Effector memory CD8-positive, alpha-beta T cell (primary cell): ENCODE measurements at regions not wholly inside any gene's neighbourhood (a gene's known extent, or its start where the extent isn't known, plus 50 kb on each side); places are given as distances from the start of the nearest gene placed in this dataset.

Source experiments
- ATAC-seq: fragments of 150-1000 bp; cut with Tn5 transposase; replicated peaks from 2 replicates; pipeline ENCODE4 v1.10.0; 2021; ENCODE audit warnings: mild to moderate bottlenecking, moderate library complexity
- DNase-seq, 3 experiments: peaks; one replicate each; pipeline ENCODE4 v3.0.0; 2021
- H3K27ac Mint-ChIP-seq, 2 donors: one replicate each; pipeline ENCODE4 v1.8.0; 2022; ENCODE audit warnings: mild to moderate bottlenecking in 2 of 2, mixed read lengths in 2 of 2, moderate library complexity in 2 of 2
- H3K27me3 Mint-ChIP-seq, 2 donors: one replicate each; pipeline ENCODE4 v1.8.0; 2022; ENCODE audit warnings: mixed read lengths in 2 of 2
- H3K36me3 Mint-ChIP-seq: one replicate; pipeline ENCODE4 v1.8.0; 2022; ENCODE audit warnings: mild to moderate bottlenecking, moderate library complexity, mixed read lengths; ENCODE audit not compliant: insufficient read depth
- H3K4me1 Mint-ChIP-seq, 2 donors: one replicate each; pipeline ENCODE4 v1.8.0; 2022; ENCODE audit warnings: low read depth in 2 of 2, mixed read lengths in 2 of 2
- H3K4me3 Mint-ChIP-seq, 2 donors: one replicate each; pipeline ENCODE4 v1.8.0; 2022; ENCODE audit warnings: mild to moderate bottlenecking in 2 of 2, mixed read lengths in 2 of 2, moderate library complexity in 2 of 2
- H3K9me3 Mint-ChIP-seq, 2 donors: one replicate each; pipeline ENCODE4 v1.8.0; 2022; ENCODE audit warnings: mixed read lengths in 2 of 2

DNA sequence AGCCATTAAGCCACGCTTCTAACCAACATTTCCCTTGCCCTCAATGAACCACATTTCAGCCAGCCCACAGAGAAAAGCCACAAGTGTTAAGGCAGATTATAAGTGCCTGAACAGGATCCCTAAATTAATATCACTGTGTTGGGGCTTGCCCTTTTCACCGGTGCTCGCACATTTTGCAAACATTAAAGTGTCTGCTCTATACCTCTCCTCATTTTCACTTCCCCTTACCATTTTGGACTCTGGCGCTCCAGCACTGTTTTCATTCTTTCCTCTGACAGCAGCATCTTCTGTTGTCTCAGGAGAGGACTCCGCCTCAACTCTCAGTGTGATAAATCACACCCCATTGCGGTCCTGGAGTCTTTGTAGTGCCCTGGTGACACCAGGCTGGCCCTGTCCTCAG, 274.2 kb downstream of the BAMBI start:
- peaks cover 8 to 18% of the 10 kb centered on the region in 2 donors for H3K27me3 Mint-ChIP-seq
- no peak overlapping the region for H3K27ac Mint-ChIP-seq
- H3K4me3 Mint-ChIP-seq: no peak overlapping the region
- no peaks in the 10 kb centered on the region for H3K4me1 Mint-ChIP-seq
- peaks cover 0 to 2% of the 10 kb centered on the region in 2 donors for H3K9me3 Mint-ChIP-seq
- ATAC-seq (no peak), DNase-seq (no peak)
- no peaks in the 10 kb centered on the region for H3K36me3 Mint-ChIP-seq

DNA sequence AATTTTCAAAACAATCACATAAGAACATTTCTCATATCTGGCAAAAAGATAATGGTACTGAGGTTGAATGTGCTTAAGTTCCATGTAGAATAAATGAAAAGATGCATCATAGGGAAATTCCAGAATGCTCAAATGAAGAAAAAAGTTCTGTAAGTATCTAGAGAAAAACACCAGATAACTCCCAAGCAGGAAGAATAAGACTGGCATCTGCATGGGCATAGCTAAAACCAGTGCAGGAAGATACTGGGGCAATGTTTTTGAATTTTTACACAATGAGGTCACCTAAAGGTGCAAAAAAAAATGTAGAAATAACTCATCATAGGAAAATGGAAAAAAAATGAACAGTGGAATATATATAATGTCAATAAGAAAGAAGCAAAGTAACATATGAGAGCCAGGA, 275.2 kb downstream of the BAMBI start:
- H3K27me3 Mint-ChIP-seq: peaks cover 0 to 18% of the 10 kb centered on the region in 2 donors
- peaks cover 0 to 2% of the 10 kb centered on the region in 2 donors for H3K9me3 Mint-ChIP-seq
- no peaks in the 10 kb centered on the region for H3K4me1 Mint-ChIP-seq
- no peak overlapping the region for H3K4me3 Mint-ChIP-seq
- no peak for ATAC-seq
- DNase-seq: no peak
- no peaks in the 10 kb centered on the region for H3K36me3 Mint-ChIP-seq
- no peak overlapping the region for H3K27ac Mint-ChIP-seq

DNA sequence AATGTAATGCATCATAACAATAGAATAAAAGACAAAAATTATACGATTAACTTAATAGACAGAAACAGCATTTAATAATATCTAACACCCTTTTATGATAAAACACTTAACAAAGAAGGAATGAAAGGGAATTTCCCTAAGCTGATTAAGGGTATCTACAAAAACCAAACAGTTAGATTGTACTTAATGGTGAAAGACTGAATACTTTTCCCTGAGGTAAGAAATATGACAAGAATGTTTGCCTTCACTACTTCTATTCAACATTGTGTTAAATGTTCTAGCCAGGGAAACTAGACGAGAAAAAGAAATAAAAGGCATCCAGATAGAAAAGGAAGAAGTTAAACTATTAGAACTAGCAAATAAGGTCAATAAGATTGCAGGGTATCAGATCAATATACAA, 276.9 kb downstream of the BAMBI start:
- H3K4me3 Mint-ChIP-seq: no peak overlapping the region
- DNase-seq (no peak), ATAC-seq (no peak)
- peaks cover 0 to 2% of the 10 kb centered on the region in 2 donors for H3K9me3 Mint-ChIP-seq
- H3K27ac Mint-ChIP-seq: no peak overlapping the region
- no peaks in the 10 kb centered on the region for H3K36me3 Mint-ChIP-seq
- H3K4me1 Mint-ChIP-seq: no peaks in the 10 kb centered on the region
- peaks cover 0 to 18% of the 10 kb centered on the region in 2 donors for H3K27me3 Mint-ChIP-seq

GRCh38 chr10:28958468-28958867, 281.1 kb downstream of the BAMBI start:
- no peaks in the 10 kb centered on the region for H3K4me1 Mint-ChIP-seq

GRCh38 chr10:28959850-28960501, 282.7 kb downstream of the BAMBI start:
- no peaks in the 10 kb centered on the region for H3K4me1 Mint-ChIP-seq
- H3K27ac Mint-ChIP-seq: no peak overlapping the region
- DNase-seq: no peak

More at GRCh38 chr10:28958468-28958867, 281.1 kb downstream of the BAMBI start:
- DNase-seq: no peak
- peaks cover 0 to 12% of the 10 kb centered on the region in 2 donors for H3K27me3 Mint-ChIP-seq
- ATAC-seq: no peak
- no peak overlapping the region for H3K27ac Mint-ChIP-seq
- H3K9me3 Mint-ChIP-seq: peaks cover 0 to 1% of the 10 kb centered on the region in 2 donors
- no peak overlapping the region for H3K4me3 Mint-ChIP-seq
- no peaks in the 10 kb centered on the region for H3K36me3 Mint-ChIP-seq

DNA sequence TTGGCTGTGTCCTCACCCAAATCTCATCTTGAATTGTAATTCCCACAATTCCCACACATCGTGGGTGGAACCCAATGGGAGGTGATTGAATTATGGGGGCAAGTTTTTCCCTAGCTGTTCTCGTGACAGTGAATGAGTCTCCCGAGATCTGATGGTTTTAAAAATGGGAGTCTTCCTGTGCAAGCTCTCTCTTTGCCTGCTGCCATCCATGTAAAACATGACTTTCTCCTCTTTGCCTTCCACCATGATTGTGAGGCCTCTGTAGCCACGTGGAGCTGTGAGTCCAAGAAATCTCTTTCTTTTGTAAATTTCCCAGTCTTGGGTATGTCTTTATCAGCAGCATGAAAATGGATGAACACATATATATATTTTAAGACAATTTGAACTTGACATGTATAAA, 285.4 kb downstream of the BAMBI start:
- DNase-seq: no peak
- Mint-ChIP-seq H3K4me1 (no peaks in the 10 kb centered on the region), H3K27ac (no peak overlapping the region), H3K9me3 (no peaks in the 10 kb centered on the region), H3K4me3 (no peak overlapping the region), H3K36me3 (no peaks in the 10 kb centered on the region), H3K27me3 (peaks cover 0 to 4% of the 10 kb centered on the region in 2 donors)
- no peak for ATAC-seq

More at GRCh38 chr10:28959850-28960501, 282.7 kb downstream of the BAMBI start:
- Mint-ChIP-seq H3K9me3 (no peaks in the 10 kb centered on the region), H3K4me3 (no peak overlapping the region), H3K27me3 (peaks cover 0 to 4% of the 10 kb centered on the region in 2 donors), H3K36me3 (no peaks in the 10 kb centered on the region)
- ATAC-seq: no peak

DNA sequence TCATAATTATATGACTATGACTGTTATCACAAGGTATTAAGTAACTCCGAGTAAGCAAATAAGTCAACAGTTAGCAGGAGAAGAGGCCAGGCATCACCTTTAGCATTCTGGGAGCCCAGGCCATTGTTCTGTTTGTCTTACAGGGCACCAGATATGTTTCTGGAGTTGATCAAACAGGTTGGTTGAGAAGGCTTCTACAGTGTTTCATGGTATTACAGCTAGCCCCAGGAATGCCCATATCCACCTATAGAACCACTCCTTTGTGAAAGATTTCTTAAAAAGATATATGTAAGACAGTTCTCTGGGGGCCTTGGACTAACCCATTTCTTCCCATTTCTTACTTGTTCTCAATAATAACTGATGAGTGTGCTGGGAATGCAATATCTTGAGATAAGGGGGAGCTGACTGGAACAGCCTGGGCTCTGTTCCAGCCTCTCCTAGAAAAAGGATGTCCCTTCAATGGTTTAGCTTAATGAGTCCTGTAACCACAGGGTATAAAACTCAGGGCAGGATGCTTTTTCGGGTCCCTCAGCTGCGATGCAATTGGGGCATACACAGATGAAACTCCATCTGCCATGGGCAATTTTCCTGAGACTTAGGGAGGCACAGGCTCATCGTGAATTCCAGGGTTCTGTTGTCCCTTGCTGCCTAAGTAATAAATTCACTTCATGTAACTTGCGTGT, 286.4 kb downstream of the BAMBI start:
- H3K9me3 Mint-ChIP-seq: no peaks in the 10 kb centered on the region
- ATAC-seq (no peak), DNase-seq (no peak)
- H3K36me3 Mint-ChIP-seq: no peaks in the 10 kb centered on the region
- H3K27ac Mint-ChIP-seq: no peak overlapping the region
- H3K4me1 Mint-ChIP-seq: no peaks in the 10 kb centered on the region
- peaks cover 0 to 4% of the 10 kb centered on the region in 2 donors for H3K27me3 Mint-ChIP-seq
- H3K4me3 Mint-ChIP-seq: no peak overlapping the region

GRCh38 chr10:28965937-28966336, 288.6 kb downstream of the BAMBI start:
- Mint-ChIP-seq H3K27me3 (no peaks in the 10 kb centered on the region), H3K9me3 (no peaks in the 10 kb centered on the region), H3K36me3 (no peaks in the 10 kb centered on the region), H3K4me1 (no peaks in the 10 kb centered on the region), H3K27ac (no peak overlapping the region), H3K4me3 (no peak overlapping the region)
- DNase-seq (no peak), ATAC-seq (no peak)

- Mint-ChIP-seq H3K4me1 (no peaks in the 10 kb centered on the region), H3K27ac (no peak overlapping the region), H3K9me3 (no peaks in the 10 kb centered on the region), H3K27me3 (no peaks in the 10 kb centered on the region), H3K36me3 (no peaks in the 10 kb centered on the region), H3K4me3 (no peak overlapping the region)
- no peak for DNase-seq
- ATAC-seq: no peak
These were observed 289.7 kb downstream of the BAMBI start for GRCh38 chr10:28967031-28967430.

GRCh38 chr10:28969413-28969812, 292.1 kb downstream of the BAMBI start:
- Mint-ChIP-seq H3K27ac (no peak overlapping the region), H3K27me3 (no peaks in the 10 kb centered on the region), H3K4me1 (no peaks in the 10 kb centered on the region), H3K9me3 (no peaks in the 10 kb centered on the region), H3K4me3 (no peak overlapping the region), H3K36me3 (no peaks in the 10 kb centered on the region)
- ATAC-seq (no peak), DNase-seq (no peak)

DNA sequence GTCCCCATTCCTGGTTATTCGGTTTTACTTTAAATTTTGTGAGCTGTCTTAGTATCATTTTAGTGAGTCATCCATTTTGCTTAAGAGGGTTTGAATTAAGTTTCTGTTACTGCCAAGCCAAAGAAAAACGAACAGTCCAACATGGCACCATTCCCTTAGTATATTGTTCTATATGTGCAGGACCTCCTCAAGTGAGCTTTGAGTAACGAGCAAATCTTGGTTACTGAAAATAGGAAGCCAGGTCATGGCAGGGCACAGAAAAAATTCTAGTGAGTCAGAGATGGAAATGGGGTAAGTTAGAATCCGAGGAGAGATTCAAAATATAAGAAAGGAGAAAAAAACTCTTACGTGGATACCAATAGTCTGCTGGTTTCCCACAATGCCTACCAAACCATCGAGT, 292.9 kb downstream of the BAMBI start:
- Mint-ChIP-seq H3K4me1 (no peaks in the 10 kb centered on the region), H3K36me3 (no peaks in the 10 kb centered on the region), H3K4me3 (no peak overlapping the region), H3K27me3 (no peaks in the 10 kb centered on the region), H3K9me3 (no peaks in the 10 kb centered on the region), H3K27ac (no peak overlapping the region)
- ATAC-seq: no peak
- no peak for DNase-seq

GRCh38 chr10:28971255-28971654, 293.9 kb downstream of the BAMBI start:
- ATAC-seq (no peak), DNase-seq (no peak)
- no peaks in the 10 kb centered on the region for H3K4me1 Mint-ChIP-seq
- peaks cover 0 to 7% of the 10 kb centered on the region in 2 donors for H3K27me3 Mint-ChIP-seq
- H3K4me3 Mint-ChIP-seq: no peak overlapping the region
- no peak overlapping the region for H3K27ac Mint-ChIP-seq
- no peaks in the 10 kb centered on the region for H3K36me3 Mint-ChIP-seq
- H3K9me3 Mint-ChIP-seq: no peaks in the 10 kb centered on the region

DNA sequence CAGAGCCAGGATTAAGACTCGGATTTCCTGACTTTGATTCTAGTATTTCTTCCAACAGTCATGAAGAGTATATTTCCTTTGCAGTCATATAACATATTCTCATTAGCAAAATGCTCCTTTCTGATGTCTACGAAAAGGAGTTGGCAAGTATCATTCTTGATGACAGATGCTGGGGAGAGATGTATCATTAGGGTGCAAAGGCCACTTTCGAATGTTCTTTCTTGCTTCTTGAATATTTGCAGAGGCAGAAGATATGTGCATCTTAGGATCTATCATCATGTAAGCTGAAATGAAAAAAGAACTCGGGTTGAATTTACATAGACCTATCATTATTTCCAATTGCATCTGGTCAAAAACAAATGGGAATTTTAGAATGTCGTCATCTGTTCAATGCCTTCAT, 294.4 kb downstream of the BAMBI start:
- H3K9me3 Mint-ChIP-seq: no peaks in the 10 kb centered on the region
- H3K27me3 Mint-ChIP-seq: peaks cover 0 to 7% of the 10 kb centered on the region in 2 donors
- H3K4me1 Mint-ChIP-seq: no peaks in the 10 kb centered on the region
- DNase-seq (no peak), ATAC-seq (no peak)
- H3K27ac Mint-ChIP-seq: no peak overlapping the region
- no peak overlapping the region for H3K4me3 Mint-ChIP-seq
- no peaks in the 10 kb centered on the region for H3K36me3 Mint-ChIP-seq

- Mint-ChIP-seq H3K4me3 (no peak overlapping the region), H3K9me3 (peaks cover 0 to 5% of the 10 kb centered on the region in 2 donors), H3K27ac (no peak overlapping the region), H3K27me3 (peaks cover 5 to 7% of the 10 kb centered on the region in 2 donors), H3K4me1 (no peaks in the 10 kb centered on the region), H3K36me3 (no peaks in the 10 kb centered on the region)
- ATAC-seq (no peak), DNase-seq (no peak)
These were observed 296.1 kb downstream of the BAMBI start for GRCh38 chr10:28973309-28973972.
